OCI-LY3 (cell line): ENCODE measurements at regions not wholly inside any gene's neighbourhood (a gene's known extent, or its start where the extent isn't known, plus 50 kb on each side); places are given as distances from the start of the nearest gene placed in this dataset.

Experiments
- H2AFZ ChIP-seq: fragments of 200-600, 300-600 bp; shearing (Covaris generic); 2 replicates; pipeline ENCODE4 v1.6.0; 2014; ENCODE audit warnings: antibody characterized with exemption, low read depth, low read length
- H3K27ac ChIP-seq: fragments of 200-600, 300-600 bp; sonication (generic); 2 replicates; pipeline ENCODE4 v1.5.1; 2014; ENCODE audit warnings: mild to moderate bottlenecking, low read length, moderate library complexity, mixed read lengths
- H3K27me3 ChIP-seq: fragments of 200-600, 300-600 bp; sonication (generic); 2 replicates; pipeline ENCODE4 v1.6.1; 2014; ENCODE audit warnings: low read depth, low read length, mixed read lengths
- H3K36me3 ChIP-seq: fragments of 200-600, 300-600 bp; sonication (generic); replicated peaks from 2 replicates; pipeline ENCODE3; 2014; ENCODE audit warnings: low read depth, low read length, mixed read lengths
- H3K4me1 ChIP-seq: fragments of 300-600, 200-600 bp; sonication (generic); 2 replicates; pipeline ENCODE4 v1.6.1; 2014; ENCODE audit warnings: low read length, mixed read lengths
- H3K4me2 ChIP-seq: fragments of 200-600, 300-600 bp; sonication (generic); 2 replicates; pipeline ENCODE4 v1.6.1; 2014; ENCODE audit warnings: low read length, mixed read lengths
- H3K4me3 ChIP-seq: fragments of 300-600, 200-600 bp; sonication (generic); 2 replicates; pipeline ENCODE4 v1.5.1; 2014; ENCODE audit warnings: antibody characterized with exemption, mild to moderate bottlenecking, low read length, moderate library complexity
- H3K79me2 ChIP-seq: fragments of 300-600, 200-600 bp; shearing (Covaris generic); 2 replicates; pipeline ENCODE4 v1.6.1; 2014; ENCODE audit warnings: mild to moderate bottlenecking, low read length, mixed read lengths
- H3K9ac ChIP-seq: fragments of 300-600, 200-600 bp; shearing (Covaris generic); 2 replicates; pipeline ENCODE4 v1.6.0; 2014; ENCODE audit warnings: mild to moderate bottlenecking, low read length, moderate library complexity
- H3K9me3 ChIP-seq: fragments of 200-600, 300-600 bp; shearing (Covaris generic); 2 replicates; pipeline ENCODE4 v1.6.1; 2014; ENCODE audit warnings: low read length, mixed read lengths; ENCODE audit not compliant: insufficient read depth
- H4K20me1 ChIP-seq: fragments of 200-600, 300-600 bp; sonication (generic); 2 replicates; pipeline ENCODE4 v1.6.1; 2016; ENCODE audit warnings: low read length, mixed read lengths; ENCODE audit not compliant: insufficient read depth
- CTCF ChIP-seq: fragments of 200-600, 300-600 bp; sonication (generic); IDR thresholded peaks from 2 replicates; pipeline ENCODE4 v1.5.1; 2014; ENCODE audit warnings: antibody characterized with exemption, low read length, low read depth
- EZH2phosphoT487 ChIP-seq: fragments of 200-600 bp; shearing (Covaris generic); IDR thresholded peaks from 2 replicates; pipeline ENCODE4 v1.6.1; 2018; ENCODE audit warnings: antibody characterized with exemption, mixed run types, low read depth

GRCh38 chr10:84766923-84767322 lies 438.5 kb downstream of the CCSER2 start:
- no peaks in the 10 kb centered on the region for H3K27me3 ChIP-seq
- no peak overlapping the region for H3K4me2 ChIP-seq

GRCh38 chr10:84768132-84768531 lies 439.7 kb downstream of the CCSER2 start:
- no peaks in the 10 kb centered on the region for H4K20me1 ChIP-seq
- H3K9ac ChIP-seq: no peak overlapping the region
- H3K9me3 ChIP-seq: no peaks in the 10 kb centered on the region
- H3K79me2 ChIP-seq: no peaks in the 10 kb centered on the region
- H2AFZ ChIP-seq: no peak overlapping the region
- H3K36me3 ChIP-seq: no peaks in the 10 kb centered on the region
- H3K4me1 ChIP-seq: no peaks in the 10 kb centered on the region
- TF ChIP-seq EZH2phosphoT487 (no peak), CTCF (no peak)
- no peak overlapping the region for H3K4me3 ChIP-seq
- no peak overlapping the region for H3K27ac ChIP-seq
- H3K4me2 ChIP-seq: no peak overlapping the region
- H3K27me3 ChIP-seq: no peaks in the 10 kb centered on the region

More at GRCh38 chr10:84766923-84767322, 438.5 kb downstream of the CCSER2 start:
- Histone ChIP-seq H2AFZ (no peak overlapping the region), H3K9ac (no peak overlapping the region), H3K79me2 (no peaks in the 10 kb centered on the region), H3K4me3 (no peak overlapping the region), H3K9me3 (no peaks in the 10 kb centered on the region), H3K4me1 (no peaks in the 10 kb centered on the region), H3K36me3 (no peaks in the 10 kb centered on the region), H3K27ac (no peak overlapping the region), H4K20me1 (no peaks in the 10 kb centered on the region)
- TF ChIP-seq CTCF (no peak), EZH2phosphoT487 (no peak)

GRCh38 chr10:84770824-84771223 lies 442.4 kb downstream of the CCSER2 start:
- TF ChIP-seq CTCF (no peak), EZH2phosphoT487 (no peak)
- H3K79me2 ChIP-seq: no peaks in the 10 kb centered on the region
- no peak overlapping the region for H3K4me3 ChIP-seq
- H3K4me1 ChIP-seq: no peaks in the 10 kb centered on the region
- no peak overlapping the region for H3K9ac ChIP-seq
- no peaks in the 10 kb centered on the region for H4K20me1 ChIP-seq
- H3K36me3 ChIP-seq: no peaks in the 10 kb centered on the region
- no peak overlapping the region for H3K27ac ChIP-seq
- no peaks in the 10 kb centered on the region for H3K9me3 ChIP-seq
- no peaks in the 10 kb centered on the region for H3K27me3 ChIP-seq
- no peak overlapping the region for H3K4me2 ChIP-seq
- H2AFZ ChIP-seq: no peak overlapping the region

GRCh38 chr10:84783386-84783785 lies 455.0 kb downstream of the CCSER2 start:
- H3K36me3 ChIP-seq: no peaks in the 10 kb centered on the region
- no peak overlapping the region for H3K27ac ChIP-seq
- TF ChIP-seq CTCF (peak; percentile 65), EZH2phosphoT487 (no peak)

More at GRCh38 chr10:84783386-84783785, 455.0 kb downstream of the CCSER2 start:
- Histone ChIP-seq H3K9me3 (no peaks in the 10 kb centered on the region), H4K20me1 (no peaks in the 10 kb centered on the region), H3K4me2 (no peak overlapping the region), H3K79me2 (no peaks in the 10 kb centered on the region), H3K9ac (no peak overlapping the region), H3K4me1 (no peaks in the 10 kb centered on the region), H3K4me3 (no peak overlapping the region), H2AFZ (no peak overlapping the region), H3K27me3 (no peaks in the 10 kb centered on the region)
